ENCODE measurements at regions not wholly inside any gene's neighbourhood (a gene's known extent, or its start where the extent isn't known, plus 50 kb on each side); places are given as distances from the start of the nearest gene placed in this dataset.

DNA sequence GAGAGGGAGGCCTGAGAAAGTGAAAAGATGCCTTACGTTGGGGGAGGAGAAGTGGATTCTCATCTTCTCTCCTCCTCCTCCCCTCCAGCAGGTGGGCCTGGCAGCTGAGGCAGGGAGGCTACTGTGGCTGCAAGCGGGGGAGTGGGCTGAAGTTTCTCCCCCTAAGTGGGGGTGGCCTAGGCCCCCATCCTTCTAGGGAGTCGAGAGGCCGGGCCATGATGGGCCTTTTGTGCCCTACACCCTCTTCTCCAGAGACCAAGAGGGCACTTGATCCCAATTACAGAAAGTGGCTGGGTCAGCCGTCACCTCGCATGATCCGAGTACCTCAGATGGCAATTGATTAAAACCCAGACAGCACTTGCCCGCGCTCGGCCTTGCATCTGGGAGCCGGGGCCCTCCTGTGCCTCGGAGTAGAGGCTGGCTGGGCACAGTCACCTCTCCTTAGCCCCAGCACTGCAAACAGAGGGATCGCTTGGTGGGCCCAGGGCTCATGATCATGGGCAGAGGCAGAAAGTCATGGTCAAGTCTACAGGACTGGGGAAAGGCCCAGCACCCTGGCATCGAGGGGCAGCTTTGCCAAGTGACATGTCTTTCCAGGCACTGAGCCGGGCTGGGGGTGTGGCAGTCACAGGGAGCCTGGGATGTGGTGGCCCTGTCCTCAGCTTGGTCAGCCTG lies 78.3 kb downstream of the IRX5 start:
- intact Hi-C loops (cut with DNase I; ENCODE audit: low total_unique reads), result no loop called here
- H3K9me3 ChIP-seq, result no peaks in the 10 kb centered on the region
- no peak overlapping the region for H3K27ac ChIP-seq
- DNase-seq, result no peak
- no peaks in the 10 kb centered on the region for H3K36me3 ChIP-seq (ENCODE audit: low read depth, missing control alignments)
- 77 to 79% methylated on average over 11 to 15 of the region's 15 CpGs for WGBS, 2 donors
- no peaks in the 10 kb centered on the region for H3K4me1 ChIP-seq
- H3K27me3 ChIP-seq, result no peaks in the 10 kb centered on the region
- H3K4me3 ChIP-seq, result no peak overlapping the region
- TF ChIP-seq, protein P1, sequence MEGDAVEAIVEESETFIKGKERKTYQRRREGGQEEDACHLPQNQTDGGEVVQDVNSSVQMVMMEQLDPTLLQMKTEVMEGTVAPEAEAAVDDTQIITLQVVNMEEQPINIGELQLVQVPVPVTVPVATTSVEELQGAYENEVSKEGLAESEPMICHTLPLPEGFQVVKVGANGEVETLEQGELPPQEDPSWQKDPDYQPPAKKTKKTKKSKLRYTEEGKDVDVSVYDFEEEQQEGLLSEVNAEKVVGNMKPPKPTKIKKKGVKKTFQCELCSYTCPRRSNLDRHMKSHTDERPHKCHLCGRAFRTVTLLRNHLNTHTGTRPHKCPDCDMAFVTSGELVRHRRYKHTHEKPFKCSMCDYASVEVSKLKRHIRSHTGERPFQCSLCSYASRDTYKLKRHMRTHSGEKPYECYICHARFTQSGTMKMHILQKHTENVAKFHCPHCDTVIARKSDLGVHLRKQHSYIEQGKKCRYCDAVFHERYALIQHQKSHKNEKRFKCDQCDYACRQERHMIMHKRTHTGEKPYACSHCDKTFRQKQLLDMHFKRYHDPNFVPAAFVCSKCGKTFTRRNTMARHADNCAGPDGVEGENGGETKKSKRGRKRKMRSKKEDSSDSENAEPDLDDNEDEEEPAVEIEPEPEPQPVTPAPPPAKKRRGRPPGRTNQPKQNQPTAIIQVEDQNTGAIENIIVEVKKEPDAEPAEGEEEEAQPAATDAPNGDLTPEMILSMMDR (IDR thresholded peaks at IDR 0.05), result no peak
- TF ChIP-seq POLR2A (IDR thresholded peaks at IDR 0.05), result no peak

GRCh38 chr16:55009581-55009980 lies 78.9 kb downstream of the IRX5 start:
- Histone ChIP-seq H3K27ac (no peak overlapping the region), H3K4me1 (no peaks in the 10 kb centered on the region), H3K4me3 (no peak overlapping the region), H3K9me3 (no peaks in the 10 kb centered on the region), H3K27me3 (no peaks in the 10 kb centered on the region), H3K36me3 (ENCODE audit: low read depth, missing control alignments) (no peaks in the 10 kb centered on the region)
- no peak for DNase-seq
- no peak for TF ChIP-seq POLR2A (IDR thresholded peaks at IDR 0.05)
- TF ChIP-seq, protein P1 (IDR thresholded peaks at IDR 0.05), result no peak
- intact Hi-C loops (cut with DNase I; ENCODE audit: low total_unique reads), result no loop called here
- WGBS, 2 donors, result 89 to 100% methylated on average over 1 to 10 of the region's 10 CpGs

DNA sequence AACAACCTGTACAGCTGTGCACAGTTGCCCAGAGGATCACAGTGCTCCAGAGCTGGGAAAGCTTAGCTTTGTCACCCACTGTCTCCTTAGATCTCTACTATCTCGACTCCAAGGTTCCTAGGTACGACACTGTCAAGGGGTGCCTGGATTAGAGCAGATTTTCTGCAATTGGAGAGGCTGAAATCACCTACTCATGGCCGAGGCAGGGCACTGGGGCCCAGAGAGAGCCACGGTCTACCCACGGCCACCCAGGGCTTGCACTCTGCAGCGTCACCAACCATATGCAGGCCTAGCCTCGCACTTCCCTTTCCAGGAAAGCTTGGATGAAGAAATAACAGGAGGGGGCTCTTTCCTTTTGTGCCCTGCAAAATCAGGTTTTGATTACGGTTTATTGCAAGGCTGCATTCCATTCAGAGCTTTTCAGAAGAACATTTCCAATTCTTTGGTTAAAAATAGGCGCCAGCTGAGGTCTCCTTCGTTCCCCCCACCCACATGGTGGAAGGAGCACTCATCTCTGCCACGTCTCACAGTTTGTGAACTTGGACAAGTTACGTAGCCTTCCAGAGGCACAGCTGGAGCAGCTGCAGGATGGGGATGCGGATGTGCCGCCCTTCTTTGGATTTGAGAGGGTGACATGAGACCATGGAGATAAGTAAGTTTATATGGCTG lies 80.0 kb downstream of the IRX5 start:
- Histone ChIP-seq H3K27me3 (no peaks in the 10 kb centered on the region), H3K4me3 (no peak overlapping the region), H3K9me3 (no peaks in the 10 kb centered on the region), H3K27ac (no peak overlapping the region), H3K4me1 (no peaks in the 10 kb centered on the region), H3K36me3 (ENCODE audit: low read depth, missing control alignments) (no peaks in the 10 kb centered on the region)
- WGBS, 2 donors, result 73 to 77% methylated on average over 14 of the region's 14 CpGs
- DNase-seq, result no peak
- intact Hi-C loops (cut with DNase I; ENCODE audit: low total_unique reads), result no loop called here
- TF ChIP-seq, protein P1 (IDR thresholded peaks at IDR 0.05), result no peak
- TF ChIP-seq POLR2A (IDR thresholded peaks at IDR 0.05), result no peak

- no peaks in the 10 kb centered on the region for H3K36me3 ChIP-seq (ENCODE audit: low read depth, missing control alignments)
- H3K4me3 ChIP-seq, result no peak overlapping the region
- H3K27me3 ChIP-seq, result no peaks in the 10 kb centered on the region
- TF ChIP-seq, protein P1 (IDR thresholded peaks at IDR 0.05), result no peak
- no peak for TF ChIP-seq POLR2A (IDR thresholded peaks at IDR 0.05)
- intact Hi-C loops (cut with DNase I; ENCODE audit: low total_unique reads), result no loop called here
- no peak for DNase-seq
- no peak overlapping the region for H3K27ac ChIP-seq
- H3K9me3 ChIP-seq, result no peaks in the 10 kb centered on the region
- WGBS, 2 donors, result 46 to 62% methylated on average over 2 of the region's 2 CpGs
- H3K4me1 ChIP-seq, result no peaks in the 10 kb centered on the region
Measured at GRCh38 chr16:55012362-55012761, 81.7 kb downstream of the IRX5 start.

GRCh38 chr16:55012793-55013192 lies 82.1 kb downstream of the IRX5 start:
- no peak for DNase-seq
- H3K9me3 ChIP-seq, result no peaks in the 10 kb centered on the region
- intact Hi-C loops (cut with DNase I; ENCODE audit: low total_unique reads), result no loop called here
- TF ChIP-seq, protein P1 (IDR thresholded peaks at IDR 0.05), result no peak
- TF ChIP-seq POLR2A (IDR thresholded peaks at IDR 0.05), result no peak
- H3K27ac ChIP-seq, result no peak overlapping the region
- H3K27me3 ChIP-seq, result no peaks in the 10 kb centered on the region
- no peaks in the 10 kb centered on the region for H3K4me1 ChIP-seq
- no peaks in the 10 kb centered on the region for H3K36me3 ChIP-seq (ENCODE audit: low read depth, missing control alignments)
- 91 to 95% methylated on average over 6 of the region's 6 CpGs for WGBS, 2 donors
- H3K4me3 ChIP-seq, result no peak overlapping the region

Measured in testis (tissue), 2 donors.